GM20000 (cell line): ENCODE measurements at regions not wholly inside any gene's neighbourhood (a gene's known extent, or its start where the extent isn't known, plus 50 kb on each side); places are given as distances from the start of the nearest gene placed in this dataset.

Experiments
- DNase-seq: peaks from one replicate; pipeline ENCODE4 v3.0.0; 2012; ENCODE audit warnings: low spot score
- CTCF ChIP-seq: IDR thresholded peaks from 2 replicates; pipeline ENCODE4 v1.5.1; 2012; ENCODE audit warnings: mild to moderate bottlenecking, control low read depth; ENCODE audit errors: extremely low read depth, missing control alignments

GRCh38 chr12:17206553-17206952 is 600.6 kb upstream of the LMO3 start:
- no peak for DNase-seq
- TF ChIP-seq CTCF: no peak

GRCh38 chr12:17204289-17205054 is 598.5 kb upstream of the LMO3 start:
- no peak for TF ChIP-seq CTCF
- no peak for DNase-seq

- no peak for DNase-seq
- TF ChIP-seq CTCF: no peak
Measured at GRCh38 chr12:17203497-17203896, 597.5 kb upstream of the LMO3 start.

- TF ChIP-seq CTCF: no peak
Measured at GRCh38 chr12:17197971-17198370, 592.0 kb upstream of the LMO3 start.

GRCh38 chr12:17192721-17193120 is 586.8 kb upstream of the LMO3 start:
- DNase-seq: no peak
- TF ChIP-seq CTCF: no peak

More at GRCh38 chr12:17197971-17198370, 592.0 kb upstream of the LMO3 start:
- no peak for DNase-seq

GRCh38 chr12:17169726-17170471 is 563.9 kb upstream of the LMO3 start:
- TF ChIP-seq CTCF: no peak
- no peak for DNase-seq
